DOHH2 (cell line): ENCODE measurements at regions not wholly inside any gene's neighbourhood (a gene's known extent, or its start where the extent isn't known, plus 50 kb on each side); places are given as distances from the start of the nearest gene placed in this dataset.

Source experiments
- H3F3A ChIP-seq: fragments of 200-600 bp; sonication (generic), shearing (Covaris generic); 2 replicates; pipeline ENCODE4 v1.6.0; 2016; ENCODE audit warnings: antibody characterized with exemption, mild to moderate bottlenecking; ENCODE audit not compliant: control insufficient read depth, insufficient read depth
- H3K27ac ChIP-seq: fragments of 200-600 bp; sonication (generic); 2 replicates; pipeline ENCODE4 v1.5.1; 2014; ENCODE audit warnings: low read depth, mild to moderate bottlenecking, low read length, moderate library complexity
- H3K27me3 ChIP-seq: fragments of 200-600 bp; sonication (generic); 2 replicates; pipeline ENCODE4 v1.6.1; 2014; ENCODE audit warnings: mild to moderate bottlenecking, low read length, mixed read lengths; ENCODE audit not compliant: control insufficient read depth
- H3K36me3 ChIP-seq: fragments of 200-600 bp; sonication (generic); 2 replicates; pipeline ENCODE4 v1.6.1; 2014; ENCODE audit warnings: mild to moderate bottlenecking, low read length, moderate library complexity, mixed read lengths; ENCODE audit not compliant: control insufficient read depth
- H3K4me1 ChIP-seq: fragments of 200-600 bp; sonication (generic); 2 replicates; pipeline ENCODE4 v1.6.1; 2014; ENCODE audit warnings: mild to moderate bottlenecking, low read length, mixed read lengths; ENCODE audit not compliant: control insufficient read depth
- H3K4me2 ChIP-seq: fragments of 200-600 bp; sonication (generic); 2 replicates; pipeline ENCODE4 v1.6.0; 2014; ENCODE audit warnings: mild to moderate bottlenecking, low read length, moderate library complexity
- H3K4me3 ChIP-seq: fragments of 200-600 bp; sonication (generic); 2 replicates; pipeline ENCODE4 v1.5.1; 2014; ENCODE audit warnings: mild to moderate bottlenecking, low read length, mixed read lengths
- H3K79me2 ChIP-seq: fragments of 200-600 bp; sonication (generic); 2 replicates; pipeline ENCODE4 v1.6.1; 2014; ENCODE audit warnings: mild to moderate bottlenecking, low read length, mixed read lengths; ENCODE audit not compliant: control insufficient read depth
- H3K9me2 ChIP-seq: fragments of 200-600 bp; sonication (generic); replicated peaks from 2 replicates; pipeline ENCODE4 v1.6.1; 2014; ENCODE audit warnings: mild to moderate bottlenecking, low read length, mixed read lengths; ENCODE audit not compliant: control insufficient read depth
- H3K9me3 ChIP-seq: fragments of 200-600 bp; sonication (generic); 2 replicates; pipeline ENCODE4 v1.6.1; 2014; ENCODE audit warnings: antibody characterized with exemption, low read length, mixed read lengths; ENCODE audit not compliant: control insufficient read depth, insufficient read depth
- H4K20me1 ChIP-seq: fragments of 200-600 bp; sonication (generic); 2 replicates; pipeline ENCODE4 v1.6.0; 2014; ENCODE audit warnings: low read depth, mild to moderate bottlenecking, antibody characterized with exemption, low read length, moderate library complexity; ENCODE audit not compliant: control insufficient read depth, insufficient read depth
- CTCF ChIP-seq: fragments of 200-600 bp; sonication (generic); IDR thresholded peaks from one replicate; pipeline ENCODE4 v1.5.1; 2014; ENCODE audit warnings: antibody characterized with exemption, mild to moderate bottlenecking, low read depth, low read length; ENCODE audit not compliant: poor library complexity, severe bottlenecking
- EZH2phosphoT487 ChIP-seq: fragments of 200-600 bp; sonication (generic); IDR thresholded peaks from 2 replicates; pipeline ENCODE4 v1.6.1; 2017; ENCODE audit warnings: borderline replicate concordance, mild to moderate bottlenecking, antibody characterized with exemption, low read length, moderate library complexity, mixed read lengths

GRCh38 chr2:239512054-239512453, 111.2 kb upstream of the HDAC4 start:
- Histone ChIP-seq H3K4me1 (no peaks in the 10 kb centered on the region), H4K20me1 (no peaks in the 10 kb centered on the region), H3K9me3 (no peaks in the 10 kb centered on the region), H3F3A (no peaks in the 10 kb centered on the region), H3K36me3 (no peaks in the 10 kb centered on the region), H3K27ac (no peak overlapping the region), H3K4me2 (no peak overlapping the region), H3K4me3 (no peak overlapping the region), H3K9me2 (no peaks in the 10 kb centered on the region), H3K27me3 (no peaks in the 10 kb centered on the region), H3K79me2 (no peaks in the 10 kb centered on the region)
- no peak for TF ChIP-seq EZH2phosphoT487

GRCh38 chr2:239509373-239510143, 108.7 kb upstream of the HDAC4 start:
- TF ChIP-seq EZH2phosphoT487 = no peak
- no peak for TF ChIP-seq CTCF
- no peaks in the 10 kb centered on the region for H4K20me1 ChIP-seq
- H3K27me3 ChIP-seq = no peaks in the 10 kb centered on the region
- no peak overlapping the region for H3K27ac ChIP-seq
- H3K4me2 ChIP-seq = no peak overlapping the region
- H3K9me3 ChIP-seq = no peaks in the 10 kb centered on the region
- no peaks in the 10 kb centered on the region for H3F3A ChIP-seq
- H3K79me2 ChIP-seq = no peaks in the 10 kb centered on the region
- no peaks in the 10 kb centered on the region for H3K36me3 ChIP-seq
- no peaks in the 10 kb centered on the region for H3K9me2 ChIP-seq
- no peak overlapping the region for H3K4me3 ChIP-seq
- H3K4me1 ChIP-seq = no peaks in the 10 kb centered on the region

GRCh38 chr2:239508261-239508660, 107.4 kb upstream of the HDAC4 start:
- Histone ChIP-seq H3K9me3 (no peaks in the 10 kb centered on the region), H3F3A (no peaks in the 10 kb centered on the region), H3K27ac (no peak overlapping the region), H3K9me2 (no peaks in the 10 kb centered on the region), H4K20me1 (no peaks in the 10 kb centered on the region), H3K4me1 (no peaks in the 10 kb centered on the region), H3K79me2 (no peaks in the 10 kb centered on the region), H3K4me3 (no peak overlapping the region), H3K36me3 (no peaks in the 10 kb centered on the region), H3K27me3 (no peaks in the 10 kb centered on the region), H3K4me2 (no peak overlapping the region)
- TF ChIP-seq CTCF (no peak), EZH2phosphoT487 (no peak)

GRCh38 chr2:239507576-239508258, 106.9 kb upstream of the HDAC4 start:
- no peaks in the 10 kb centered on the region for H3K9me2 ChIP-seq
- no peak overlapping the region for H3K27ac ChIP-seq
- H3F3A ChIP-seq = no peaks in the 10 kb centered on the region
- H3K79me2 ChIP-seq = no peaks in the 10 kb centered on the region
- TF ChIP-seq EZH2phosphoT487 = no peak
- no peak overlapping the region for H3K4me3 ChIP-seq
- H3K4me1 ChIP-seq = no peaks in the 10 kb centered on the region
- H4K20me1 ChIP-seq = no peaks in the 10 kb centered on the region
- no peak overlapping the region for H3K4me2 ChIP-seq
- no peaks in the 10 kb centered on the region for H3K9me3 ChIP-seq
- H3K36me3 ChIP-seq = no peaks in the 10 kb centered on the region
- H3K27me3 ChIP-seq = no peaks in the 10 kb centered on the region
